Keratinocyte (primary cell): ENCODE measurements at regions not wholly inside any gene's neighbourhood (a gene's known extent, or its start where the extent isn't known, plus 50 kb on each side); places are given as distances from the start of the nearest gene placed in this dataset.

Source experiments
- DNase-seq: peaks from one replicate; pipeline ENCODE4 v3.0.0-alpha.2; 2011; ENCODE audit warnings: low read depth, missing footprints, low spot score
- FAIRE-seq: peaks from 2 replicates; lab custom pipeline; 2011; peaks lifted over from hg19 to GRCh38; lab: Jason Lieb, UNC
- H2AFZ ChIP-seq: 2 replicates; pipeline ENCODE4 v1.6.0; 2012; ENCODE audit warnings: low read length, control low read depth, inconsistent platforms; ENCODE audit not compliant: control insufficient read depth
- H3K27ac ChIP-seq: 2 replicates; pipeline ENCODE4 v1.5.1; 2011; ENCODE audit warnings: low read length; ENCODE audit not compliant: control insufficient read depth, insufficient read depth
- H3K27me3 ChIP-seq: 3 replicates; pipeline ENCODE4 v1.6.0; 2011; ENCODE audit warnings: low read length; ENCODE audit not compliant: control insufficient read depth, insufficient read depth; ENCODE audit errors: extremely low read depth
- H3K36me3 ChIP-seq, 2 experiments: 2 replicates in 1 of 2; 3 replicates in 1 of 2; pipeline ENCODE4 v1.5.1; 2011; ENCODE audit warnings: low read length in 2 of 2, mild to moderate bottlenecking in 1 of 2; ENCODE audit not compliant: control insufficient read depth in 2 of 2, insufficient read depth in 2 of 2; ENCODE audit errors: extremely low read depth in 1 of 2
- H3K4me1 ChIP-seq: 3 replicates; pipeline ENCODE4 v1.5.1; 2011; ENCODE audit warnings: low read length; ENCODE audit not compliant: control insufficient read depth, insufficient read depth; ENCODE audit errors: extremely low read depth
- H3K4me2 ChIP-seq: 3 replicates; pipeline ENCODE4 v1.6.0; 2011; ENCODE audit warnings: low read depth, low read length; ENCODE audit not compliant: control insufficient read depth, insufficient read depth; ENCODE audit errors: extremely low read depth
- H3K4me3 ChIP-seq, 3 experiments: fragments of 200-600 bp in 1 of 3; sonication (generic) in 1 of 3; 2 replicates in 2 of 3; 3 replicates in 1 of 3; pipeline ENCODE4 v1.5.1; 2011 to 2016; ENCODE audit warnings: low read length in 3 of 3, mild to moderate bottlenecking in 3 of 3, control low read depth in 2 of 3, inconsistent platforms in 1 of 3, low read depth in 1 of 3, mixed read lengths in 1 of 3, mixed run types in 1 of 3, moderate library complexity in 1 of 3; ENCODE audit not compliant: control insufficient read depth in 2 of 3, insufficient read depth in 2 of 3; ENCODE audit errors: extremely low read depth in 1 of 3
- H3K79me2 ChIP-seq: 2 replicates; pipeline ENCODE4 v1.6.0; 2012; ENCODE audit warnings: low read length; ENCODE audit not compliant: control insufficient read depth, insufficient read depth
- H3K9ac ChIP-seq: 3 replicates; pipeline ENCODE4 v1.6.0; 2011; ENCODE audit warnings: low read length; ENCODE audit not compliant: control insufficient read depth, insufficient read depth; ENCODE audit errors: extremely low read depth
- H3K9me1 ChIP-seq: 3 replicates; pipeline ENCODE4 v1.6.0; 2011; ENCODE audit warnings: low read length; ENCODE audit not compliant: control insufficient read depth, insufficient read depth; ENCODE audit errors: extremely low read depth
- H3K9me3 ChIP-seq: 2 replicates; pipeline ENCODE4 v1.5.1; 2012; ENCODE audit warnings: low read depth, low read length; ENCODE audit not compliant: control insufficient read depth
- H4K20me1 ChIP-seq: 3 replicates; pipeline ENCODE4 v1.6.0; 2011; ENCODE audit warnings: low read length; ENCODE audit not compliant: control insufficient read depth, insufficient read depth; ENCODE audit errors: extremely low read depth
- CTCF ChIP-seq, 3 experiments: IDR thresholded peaks in 1 of 3; conservative IDR thresholded peaks in 1 of 3; optimal IDR thresholded peaks in 1 of 3; 2 replicates in 2 of 3; 3 replicates in 1 of 3; pipeline versions ENCODE3 to v1.5.1; 2011; ENCODE audit warnings: low read length in 3 of 3, mild to moderate bottlenecking in 3 of 3, moderate library complexity in 2 of 3, control low read depth in 1 of 3, inconsistent platforms in 1 of 3; ENCODE audit not compliant: insufficient read depth in 2 of 3; ENCODE audit errors: extremely low read depth in 1 of 3
- EZH2 ChIP-seq: IDR thresholded peaks from one replicate; pipeline ENCODE4 v1.6.1; 2012; ENCODE audit warnings: inconsistent platforms, mild to moderate bottlenecking, low read length, moderate library complexity
- dilution Hi-C: fragments of 300-500 bp; cut with MboI; formaldehyde crosslinking; loops from one replicate; pipeline ENCODE4 v1.7.0; 2020; ENCODE audit warnings: low sequenced_read_pairs; ENCODE audit not compliant: extremely low pct_ligation_motif_present

GRCh38 chr17:45680360-45680759, 103.8 kb upstream of the CRHR1 start:
- FAIRE-seq (no peak), DNase-seq (no peak)
- Histone ChIP-seq H3K9me3 (no peaks in the 10 kb centered on the region), H3K9me1 (no peaks in the 10 kb centered on the region), H3K36me3 (no peaks in the 10 kb centered on the region), H3K27ac (no peak overlapping the region), H4K20me1 (no peaks in the 10 kb centered on the region), H3K4me1 (no peaks in the 10 kb centered on the region), H3K27me3 (no peaks in the 10 kb centered on the region), H3K79me2 (no peaks in the 10 kb centered on the region), H3K4me3 (no peak overlapping the region), H3K4me2 (no peak overlapping the region), H2AFZ (no peak overlapping the region), H3K9ac (no peak overlapping the region)
- no peak for TF ChIP-seq EZH2
- TF ChIP-seq CTCF (optimal IDR thresholded peaks at IDR 0.05 in 1 of 3, IDR thresholded peaks at IDR 0.05 in 1 of 3, conservative IDR thresholded peaks at IDR 0.05 in 1 of 3; ENCODE audit: extremely low read depth in 1 of 3, insufficient read depth in 2 of 3, low read length in 3 of 3): no peak
- dilution Hi-C loops: no loop called here

GRCh38 chr17:45681706-45682105, 102.4 kb upstream of the CRHR1 start:
- H3K9me3 ChIP-seq: no peaks in the 10 kb centered on the region
- dilution Hi-C loops: no loop called here

More at GRCh38 chr17:45681706-45682105, 102.4 kb upstream of the CRHR1 start:
- H3K4me1 ChIP-seq: no peaks in the 10 kb centered on the region
- no peak for FAIRE-seq
- no peak overlapping the region for H3K27ac ChIP-seq
- no peaks in the 10 kb centered on the region for H3K79me2 ChIP-seq
- H3K9ac ChIP-seq: no peak overlapping the region
- no peak for TF ChIP-seq EZH2
- no peak for TF ChIP-seq CTCF (optimal IDR thresholded peaks at IDR 0.05 in 1 of 3, IDR thresholded peaks at IDR 0.05 in 1 of 3, conservative IDR thresholded peaks at IDR 0.05 in 1 of 3; ENCODE audit: extremely low read depth in 1 of 3, insufficient read depth in 2 of 3, low read length in 3 of 3)
- H4K20me1 ChIP-seq: no peaks in the 10 kb centered on the region
- no peak overlapping the region for H3K4me2 ChIP-seq
- no peaks in the 10 kb centered on the region for H3K36me3 ChIP-seq
- H3K4me3 ChIP-seq: no peak overlapping the region
- DNase-seq: no peak
- no peaks in the 10 kb centered on the region for H3K27me3 ChIP-seq
- H3K9me1 ChIP-seq: no peaks in the 10 kb centered on the region
- H2AFZ ChIP-seq: no peak overlapping the region
